IMR-90 (cell line): ENCODE measurements at regions not wholly inside any gene's neighbourhood (a gene's known extent, or its start where the extent isn't known, plus 50 kb on each side); places are given as distances from the start of the nearest gene placed in this dataset.

Experiments used
- ATAC-seq: fragments of 200-7000 bp; cut with Tn5 transposase; 2 replicates; pipeline ENCODE4 v1.9.1; 2020; ENCODE audit warnings: low read depth, mild to moderate bottlenecking, moderate library complexity
- BruUV-seq: library from RNA; stranded (reverse); fragments of 400-500 nt; replicated peaks from 2 replicates; lab custom pipeline; 2021; lab: Mats Ljungman, UMichigan
- CTCF ChIA-PET: fragments of 300-600 bp; formaldehyde crosslinking; extraction: SDS; loops from one replicate; lab custom pipeline; 2021; ENCODE audit warnings: antibody characterized with exemption; lab: Yijun Ruan, JAX
- POLR2A ChIA-PET: fragments of 300-600 bp; sonication (Branson Sonifier 250); formaldehyde crosslinking; loops from one replicate; lab custom pipeline; 2022; ENCODE audit warnings: antibody characterized with exemption; ENCODE audit not compliant: unreplicated experiment; lab: Charles Lee
- DNase-seq: peaks from one replicate; pipeline ENCODE4 v3.0.0; 2013
- H2AFZ ChIP-seq: replicated peaks from 2 replicates; pipeline ENCODE3; 2013; ENCODE audit warnings: low read length, mild to moderate bottlenecking; ENCODE audit not compliant: poor library complexity
- H2AK5ac ChIP-seq: 2 replicates; pipeline ENCODE4 v1.6.1; 2013; ENCODE audit warnings: low read depth, low read length, inconsistent platforms
- H2AK9ac ChIP-seq: replicated peaks from 2 replicates; pipeline ENCODE3; 2013; ENCODE audit warnings: mild to moderate bottlenecking, low read depth, low read length, moderate library complexity; ENCODE audit not compliant: poor library complexity
- H2BK120ac ChIP-seq: 2 replicates; pipeline ENCODE4 v1.6.1; 2013; ENCODE audit warnings: low read depth, low read length, inconsistent platforms
- H2BK15ac ChIP-seq: 3 replicates; pipeline ENCODE4 v1.6.1; 2013; ENCODE audit warnings: low read depth, low read length, inconsistent platforms
- H2BK20ac ChIP-seq: 2 replicates; pipeline ENCODE4 v1.6.1; 2013; ENCODE audit warnings: low read depth, mild to moderate bottlenecking, inconsistent platforms, low read length, moderate library complexity
- H2BK5ac ChIP-seq: 2 replicates; pipeline ENCODE4 v1.6.1; 2013; ENCODE audit warnings: mild to moderate bottlenecking, low read depth, low read length, inconsistent platforms; ENCODE audit not compliant: poor library complexity, severe bottlenecking
- H3K14ac ChIP-seq: replicated peaks from 2 replicates; pipeline ENCODE4 v1.6.1; 2013; ENCODE audit warnings: low read depth, low read length, inconsistent platforms
- H3K18ac ChIP-seq: 2 replicates; pipeline ENCODE4 v1.6.1; 2013; ENCODE audit warnings: low read depth, low read length, control low read depth
- H3K23ac ChIP-seq: 2 replicates; pipeline ENCODE4 v1.6.1; 2013; ENCODE audit warnings: low read depth, low read length, inconsistent platforms
- H3K27ac ChIP-seq: 2 replicates; pipeline ENCODE4 v1.5.1; 2013; ENCODE audit warnings: mild to moderate bottlenecking, control low read depth, low read length; ENCODE audit not compliant: insufficient read depth
- H3K27me3 ChIP-seq: 2 replicates; pipeline ENCODE4 v1.6.1; 2013; ENCODE audit warnings: low read length; ENCODE audit not compliant: control insufficient read depth, insufficient read depth
- H3K36me3 ChIP-seq: 2 replicates; pipeline ENCODE4 v1.6.1; 2013; ENCODE audit warnings: low read length, mixed read lengths; ENCODE audit not compliant: control insufficient read depth, insufficient read depth
- H3K4ac ChIP-seq: 2 replicates; pipeline ENCODE4 v1.6.1; 2013; ENCODE audit warnings: low read depth, low read length, inconsistent platforms
- H3K4me1 ChIP-seq: 2 replicates; pipeline ENCODE4 v1.6.1; 2013; ENCODE audit warnings: low read length, mixed read lengths; ENCODE audit not compliant: control insufficient read depth, insufficient read depth
- H3K4me2 ChIP-seq: 2 replicates; pipeline ENCODE4 v1.6.1; 2013; ENCODE audit warnings: low read depth, mild to moderate bottlenecking, control low read depth, low read length, moderate library complexity
- H3K4me3 ChIP-seq: 2 replicates; pipeline ENCODE4 v1.5.1; 2013; ENCODE audit warnings: low read depth, mild to moderate bottlenecking, control low read depth, low read length, moderate library complexity; ENCODE audit not compliant: insufficient read depth
- H3K56ac ChIP-seq: 2 replicates; pipeline ENCODE4 v1.6.1; 2013; ENCODE audit warnings: low read length, inconsistent platforms; ENCODE audit not compliant: insufficient read depth; ENCODE audit errors: extremely low read depth
- H3K79me1 ChIP-seq, 2 experiments: 2 replicates each; pipeline ENCODE4 v1.6.1; 2013; ENCODE audit warnings: low read length in 2 of 2, inconsistent platforms in 1 of 2, low read depth in 1 of 2
- H3K9ac ChIP-seq: 2 replicates; pipeline ENCODE4 v1.6.1; 2013; ENCODE audit warnings: low read depth, low read length, control low read depth
- H3K9me1 ChIP-seq: 2 replicates; pipeline ENCODE4 v1.6.1; 2013; ENCODE audit warnings: low read length, inconsistent platforms; ENCODE audit not compliant: insufficient read depth
- H3K9me3 ChIP-seq: 2 replicates; pipeline ENCODE4 v1.6.1; 2013; ENCODE audit warnings: low read length; ENCODE audit not compliant: control insufficient read depth, insufficient read depth
- H4K20me1 ChIP-seq: 2 replicates; pipeline ENCODE4 v1.6.1; 2013; ENCODE audit warnings: low read length, inconsistent platforms; ENCODE audit not compliant: insufficient read depth
- H4K5ac ChIP-seq: 2 replicates; pipeline ENCODE4 v1.6.1; 2013; ENCODE audit warnings: mild to moderate bottlenecking, low read depth, low read length, control low read depth
- H4K8ac ChIP-seq, 2 experiments: 2 replicates each; pipeline ENCODE4 v1.6.1; 2013; ENCODE audit warnings: low read depth in 2 of 2, low read length in 2 of 2, control low read depth in 1 of 2, inconsistent platforms in 1 of 2
- H4K91ac ChIP-seq: 2 replicates; pipeline ENCODE4 v1.6.1; 2013; ENCODE audit warnings: low read depth, low read length, inconsistent platforms; ENCODE audit not compliant: insufficient read depth
- MAFK ChIP-seq: IDR thresholded peaks from 2 replicates; pipeline ENCODE4 v1.6.1; 2012; ENCODE audit warnings: low read depth, low read length, improper control_type of control experiment
- MXI1 ChIP-seq: IDR thresholded peaks from 2 replicates; pipeline ENCODE4 v1.6.1; 2012; ENCODE audit warnings: low read depth, mild to moderate bottlenecking, low read length, moderate library complexity, borderline replicate concordance
- NFE2L2 ChIP-seq: fragments of 150-350 bp; IDR thresholded peaks from 2 replicates; pipeline ENCODE4 v1.6.1; 2016; ENCODE audit warnings: low read depth, mild to moderate bottlenecking, low read length
- POLR2A ChIP-seq: IDR thresholded peaks from 2 replicates; pipeline ENCODE4 v1.6.1; 2012; ENCODE audit warnings: mild to moderate bottlenecking, low read depth, low read length
- WGBS, 2 experiments: methylation state at CpG; one replicate each; pipeline versions ENCODE4 v1.1.5 to v1.1.7; 2013; ENCODE audit warnings: missing lambda C conversion rate in 2 of 2; ENCODE audit not compliant: insufficient read length in 1 of 2; ENCODE audit errors: extremely low coverage in 2 of 2; 5-methylcytosine and 5-hydroxymethylcytosine counted together
- dilution Hi-C: fragments of 300-500 bp; cut with HindIII; formaldehyde crosslinking; loops from one replicate; pipeline ENCODE4 v1.14.3; 2018; ENCODE audit warnings: low sequenced_read_pairs; ENCODE audit not compliant: unreplicated experiment
- in situ Hi-C: fragments of 300-500 bp; cut with MboI; formaldehyde crosslinking; loops from 3 replicates; pipeline ENCODE4 v1.14.3; 2019; ENCODE audit warnings: low sequenced_read_pairs, inconsistent platforms, mixed read lengths
- intact Hi-C: fragments of 100-400 bp; cut with micrococcal nuclease; formaldehyde crosslinking; loops from 2 replicates; pipeline ENCODE4 v1.10.0; 2022

DNA sequence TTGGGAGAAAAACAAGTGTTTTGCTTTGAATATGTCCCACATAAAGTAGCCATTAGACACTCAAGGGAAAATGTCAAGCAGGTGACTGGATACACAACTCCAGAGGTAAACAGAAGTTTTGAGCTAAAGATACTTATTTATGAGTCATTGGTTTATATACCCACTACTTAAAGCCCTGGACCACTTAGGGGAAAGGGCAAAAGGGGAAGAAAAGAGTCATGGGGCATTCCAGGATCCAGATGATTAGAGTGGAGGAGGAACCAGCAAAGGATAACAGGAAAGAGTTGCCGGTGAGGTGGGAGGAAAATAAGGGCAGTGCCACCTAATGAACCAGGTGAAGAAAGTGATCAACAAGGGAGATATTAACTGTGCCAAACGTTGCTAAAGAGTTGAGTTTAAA lies 254.2 kb upstream of the NR4A3 start:
- in situ Hi-C loops = no loop called here
- Histone ChIP-seq H3K4me1 (no peaks in the 10 kb centered on the region), H3K4me2 (no peak overlapping the region), H3K18ac (no peak overlapping the region), H3K56ac (no peak overlapping the region), H3K14ac (no peak overlapping the region), H3K4ac (no peak overlapping the region), H3K27me3 (peaks cover 29% of the 10 kb centered on the region), H2AK5ac (no peak overlapping the region), H2BK15ac (no peak overlapping the region), H3K23ac (no peak overlapping the region), H3K27ac (no peak overlapping the region), H3K9me1 (no peaks in the 10 kb centered on the region), H3K79me1 (no peaks in the 10 kb centered on the region), H4K91ac (no peak overlapping the region), H2BK5ac (no peak overlapping the region), H4K20me1 (no peaks in the 10 kb centered on the region), H2AK9ac (no peak overlapping the region), H2BK120ac (no peak overlapping the region), H3K4me3 (no peak overlapping the region), H2BK20ac (no peak overlapping the region), H3K36me3 (no peaks in the 10 kb centered on the region), H3K9ac (no peak overlapping the region), H4K5ac (no peak overlapping the region), H3K9me3 (no peaks in the 10 kb centered on the region), H4K8ac (no peak overlapping the region), H2AFZ (no peak overlapping the region)
- BruUV-seq = no TSS peak
- POLR2A ChIA-PET = no interaction called here
- ATAC-seq (no peak), DNase-seq (no peak)
- WGBS, 2 experiments = 80% methylated on average over 1 of the region's 2 CpGs; no CpG with 5 or more reads in 1 of the 2 experiments
- TF ChIP-seq POLR2A = no peak
- no peak for TF ChIP-seq MAFK
- no peak for TF ChIP-seq MXI1
- TF ChIP-seq NFE2L2 = no peak
- intact Hi-C loops = no loop called here
- dilution Hi-C loops = no loop called here
- CTCF ChIA-PET = no interaction called here
